HuH-7 (cell line): ENCODE measurements at regions not wholly inside any gene's neighbourhood (a gene's known extent, or its start where the extent isn't known, plus 50 kb on each side); places are given as distances from the start of the nearest gene placed in this dataset.

ENCODE experiments used
- DNase-seq: peaks from one replicate; pipeline ENCODE4 v3.0.0; 2011; ENCODE audit warnings: low spot score

DNA sequence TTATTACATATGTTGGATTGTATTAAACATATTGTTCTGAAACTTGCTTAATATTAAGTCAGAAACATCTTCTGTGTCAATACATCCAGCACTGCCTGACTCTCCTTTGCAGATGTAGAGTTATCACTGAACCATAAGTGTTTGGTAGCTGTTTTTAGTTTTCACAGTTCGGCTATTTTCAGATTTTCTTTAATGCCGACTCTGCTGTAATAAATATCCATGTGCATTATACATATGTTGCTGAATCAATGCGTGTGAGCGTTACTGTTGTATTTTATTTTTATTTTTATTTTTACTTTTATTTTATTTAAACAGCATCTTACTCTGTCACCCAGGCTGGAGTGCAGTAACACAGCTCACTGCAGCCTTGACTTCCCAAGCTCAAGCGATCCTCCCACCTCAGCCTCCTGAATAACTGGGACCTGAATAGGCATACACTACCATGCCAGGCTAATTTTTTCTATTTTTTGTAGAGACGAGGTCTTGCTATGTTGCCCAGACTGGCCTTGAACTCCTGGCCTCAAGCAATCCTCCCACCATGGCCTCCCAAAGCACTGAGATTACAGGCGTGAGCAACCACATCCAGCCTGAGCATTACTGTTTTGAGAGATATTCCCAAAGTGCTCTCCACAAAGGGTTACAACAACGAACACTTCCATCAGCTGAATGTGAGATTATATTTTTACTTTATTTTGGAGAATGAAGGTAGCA is 50.7 kb upstream of the NOCT start:
- DNase-seq = no peak

- no peak for DNase-seq
Observed at GRCh38 chr4:138963412-138963811, 52.2 kb upstream of the NOCT start.

GRCh38 chr4:138961664-138962063 is 53.9 kb upstream of the NOCT start:
- DNase-seq = no peak

DNA sequence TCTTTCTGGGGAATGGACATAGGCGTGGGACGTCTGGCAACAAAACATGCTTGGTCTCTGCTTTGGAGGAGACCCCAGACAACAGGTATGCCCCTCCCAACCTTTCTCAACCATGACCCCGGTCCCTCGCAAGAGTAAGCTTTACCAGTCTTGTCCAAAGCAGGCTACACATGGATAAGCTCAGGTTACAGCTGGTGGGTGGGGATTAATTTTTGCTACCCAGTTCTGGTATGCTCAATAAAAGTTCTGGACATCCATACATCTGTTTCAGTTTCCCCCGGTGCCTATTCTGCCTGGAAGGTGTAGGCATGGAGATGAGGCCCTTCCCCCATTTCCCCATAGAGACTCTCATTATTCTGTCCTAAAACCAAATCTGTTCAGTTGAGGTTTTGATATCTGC is 54.5 kb upstream of the NOCT start:
- DNase-seq = no peak

- DNase-seq = no peak
Observed at GRCh38 chr4:138960175-138960710, 55.3 kb upstream of the NOCT start.

GRCh38 chr4:138959097-138959815 is 56.3 kb upstream of the NOCT start:
- no peak for DNase-seq

DNA sequence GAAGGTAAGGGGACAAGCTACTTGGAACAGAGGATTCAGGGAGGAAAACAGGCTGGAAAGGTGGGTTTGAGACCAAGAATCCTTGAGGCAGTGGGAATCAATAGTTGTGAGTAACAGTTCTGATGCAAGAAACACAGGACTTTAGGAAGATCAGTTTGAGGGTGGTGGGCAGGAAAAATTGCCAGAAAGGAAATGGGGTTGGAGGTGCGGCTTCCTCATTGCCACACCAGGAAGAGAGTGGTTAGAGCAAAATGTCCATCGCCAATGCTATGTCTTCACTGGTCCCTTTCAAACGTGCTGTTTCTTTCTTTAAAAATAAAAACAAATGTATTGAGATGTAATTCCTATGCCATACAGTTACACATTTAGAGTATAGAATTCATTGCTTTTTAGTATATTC is 57.1 kb upstream of the NOCT start:
- no peak for DNase-seq

DNA sequence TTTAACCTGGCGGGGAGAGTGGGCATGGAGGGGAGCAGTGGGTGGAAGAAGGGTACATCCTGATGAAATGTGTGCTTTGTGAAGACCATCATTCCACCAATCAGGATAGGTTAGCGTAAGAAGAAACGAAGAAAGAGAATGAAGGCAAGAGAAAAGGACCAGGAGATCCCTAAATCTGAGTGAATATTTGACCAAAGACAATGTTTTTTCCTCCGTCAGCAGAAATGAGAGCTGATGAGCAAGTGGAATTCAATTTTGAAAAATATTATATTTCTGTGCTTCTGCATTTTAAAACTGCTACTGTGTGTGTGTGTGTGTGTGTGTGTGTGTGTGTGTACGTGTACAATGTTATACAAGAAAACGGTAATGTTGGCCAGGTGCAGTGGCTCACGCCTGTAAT is 58.3 kb upstream of the NOCT start:
- no peak for DNase-seq

- DNase-seq = no peak
Observed at GRCh38 chr4:138954428-138954827, 61.2 kb upstream of the NOCT start.

DNA sequence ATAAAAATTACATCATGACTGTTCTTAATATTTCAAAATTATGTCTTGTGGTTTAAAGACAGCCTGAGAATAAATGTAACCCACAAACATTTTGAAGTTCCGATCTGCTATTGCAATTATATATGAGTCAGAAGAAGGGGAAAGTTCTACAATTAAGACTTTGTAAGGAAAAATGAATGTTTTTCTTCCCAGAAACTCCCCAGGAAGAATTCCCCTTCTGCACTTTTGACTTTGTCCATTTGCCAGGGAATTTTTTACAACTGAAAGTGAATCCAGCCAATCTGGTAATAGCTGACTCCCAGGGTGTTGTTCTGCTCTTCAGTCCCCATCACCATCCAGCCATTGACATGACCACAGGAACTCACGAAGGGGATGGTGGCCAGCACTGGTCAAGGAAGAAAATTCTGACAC is 61.6 kb upstream of the NOCT start:
- no peak for DNase-seq

GRCh38 chr4:138952411-138952810 is 63.2 kb upstream of the NOCT start:
- DNase-seq = no peak

DNA sequence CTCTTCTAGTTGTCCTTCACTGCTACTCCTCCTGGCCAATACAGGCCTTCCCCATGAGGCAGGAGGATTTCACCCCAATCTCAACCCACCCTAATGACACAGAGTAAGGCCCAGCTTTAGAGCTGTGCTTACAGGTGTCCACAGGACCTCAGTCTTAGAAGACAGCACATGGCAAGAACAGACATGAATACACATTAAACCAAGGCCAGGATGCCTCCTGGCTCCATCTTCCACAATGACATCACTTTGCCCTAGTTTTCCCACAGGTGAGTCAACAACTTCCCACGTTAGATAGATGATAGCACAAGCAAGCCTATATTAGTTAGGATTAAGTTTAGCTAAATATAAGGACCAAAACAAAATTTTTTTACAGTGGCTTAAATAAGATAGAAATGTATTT is 63.8 kb upstream of the NOCT start:
- no peak for DNase-seq

- no peak for DNase-seq
Observed at GRCh38 chr4:138949866-138950265, 65.7 kb upstream of the NOCT start.

GRCh38 chr4:138948918-138949317 is 66.7 kb upstream of the NOCT start:
- no peak for DNase-seq

DNA sequence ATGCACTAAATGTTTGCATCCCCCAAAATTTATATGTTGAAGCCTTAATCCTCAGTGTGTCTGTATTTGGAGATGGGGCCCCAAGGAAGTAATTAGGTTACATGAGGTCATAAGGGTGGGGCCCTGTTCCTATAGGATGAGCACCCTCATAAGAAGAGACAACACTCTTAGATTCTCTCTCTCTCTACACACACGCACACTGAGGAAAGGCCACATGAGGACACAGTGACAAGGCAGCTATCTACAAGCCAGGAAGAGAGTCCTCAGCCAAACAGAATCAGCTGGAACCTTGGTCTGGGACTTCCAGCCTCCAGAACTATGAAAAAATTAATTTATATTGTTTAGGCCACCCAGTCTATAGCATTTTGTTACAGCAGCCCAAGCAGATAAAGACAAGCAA is 69.3 kb upstream of the NOCT start:
- no peak for DNase-seq

GRCh38 chr4:138945840-138946239 is 69.7 kb upstream of the NOCT start:
- no peak for DNase-seq

GRCh38 chr4:138945401-138945800 is 70.2 kb upstream of the NOCT start:
- no peak for DNase-seq

- no peak for DNase-seq
Observed at GRCh38 chr4:138943893-138944292, 71.7 kb upstream of the NOCT start.

DNA sequence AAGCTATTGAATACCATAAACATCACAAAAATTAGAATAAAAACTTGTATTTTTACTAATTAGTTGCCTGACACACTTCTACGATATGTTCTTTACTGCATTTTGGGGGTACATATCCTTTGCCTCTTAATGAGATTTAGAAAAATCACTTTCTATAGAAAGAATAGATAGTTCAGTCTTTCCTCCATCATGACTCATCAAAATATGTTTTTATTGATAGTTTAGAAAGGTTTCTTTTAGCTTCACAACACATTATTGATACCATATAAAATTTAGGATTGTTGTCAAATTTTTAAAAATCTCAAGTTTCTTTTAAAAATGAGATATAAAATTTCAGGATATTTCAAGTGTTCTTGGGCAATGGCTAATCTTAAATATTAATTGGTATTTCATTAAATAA is 74.5 kb upstream of the NOCT start:
- no peak for DNase-seq

DNA sequence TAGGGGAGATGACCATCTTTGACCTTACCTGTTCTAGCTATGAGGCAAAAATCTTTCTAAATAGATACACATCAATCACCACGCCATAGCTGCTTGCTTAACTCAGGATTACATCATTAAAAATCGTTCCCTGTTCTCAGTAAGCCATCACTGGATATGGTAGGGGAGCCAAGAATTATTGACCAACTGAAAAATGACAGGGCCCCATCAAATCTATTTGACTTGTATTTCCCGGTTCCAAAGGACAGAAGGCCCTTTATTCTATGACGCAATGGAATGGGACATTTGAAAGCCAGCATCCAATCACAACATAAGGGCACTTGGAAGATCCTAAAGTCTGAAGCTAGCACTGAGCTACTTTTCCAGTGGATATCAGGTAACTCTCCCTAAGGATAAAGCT is 75.6 kb upstream of the NOCT start:
- DNase-seq = peak; percentile 26

GRCh38 chr4:138938366-138938690 is 77.3 kb upstream of the NOCT start:
- DNase-seq = peak; percentile 25

DNA sequence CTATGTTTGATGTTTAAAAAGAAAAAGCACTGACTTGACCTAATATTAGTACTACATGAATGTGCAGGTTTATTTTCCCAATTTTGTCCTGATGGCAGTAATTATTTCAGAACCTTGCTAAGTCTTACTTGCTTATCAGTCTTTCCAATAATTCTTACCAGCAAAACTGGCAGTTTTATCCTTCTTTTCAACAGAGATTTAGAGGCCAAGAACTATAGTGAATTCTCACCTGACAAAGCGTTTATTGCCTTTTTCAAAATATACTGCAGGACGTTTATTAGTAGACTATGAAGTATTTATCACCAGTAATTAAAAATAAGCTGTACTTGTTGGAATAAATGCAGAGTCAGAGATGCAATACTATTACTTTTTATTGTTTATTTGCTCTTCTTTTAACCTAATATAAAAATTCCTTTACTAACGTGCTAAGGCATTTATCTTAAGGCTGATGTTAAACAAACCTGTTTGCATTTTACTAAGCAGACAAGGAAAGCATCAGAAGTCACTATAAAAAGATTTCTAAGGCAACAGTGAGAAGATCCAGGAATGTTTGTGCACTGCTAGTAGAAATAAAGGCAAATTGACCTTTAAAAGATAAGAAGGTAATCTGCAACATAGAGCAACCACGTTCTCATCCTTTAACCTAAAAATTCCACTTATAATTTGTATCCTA is 80.3 kb upstream of the NOCT start:
- DNase-seq = no peak

DNA sequence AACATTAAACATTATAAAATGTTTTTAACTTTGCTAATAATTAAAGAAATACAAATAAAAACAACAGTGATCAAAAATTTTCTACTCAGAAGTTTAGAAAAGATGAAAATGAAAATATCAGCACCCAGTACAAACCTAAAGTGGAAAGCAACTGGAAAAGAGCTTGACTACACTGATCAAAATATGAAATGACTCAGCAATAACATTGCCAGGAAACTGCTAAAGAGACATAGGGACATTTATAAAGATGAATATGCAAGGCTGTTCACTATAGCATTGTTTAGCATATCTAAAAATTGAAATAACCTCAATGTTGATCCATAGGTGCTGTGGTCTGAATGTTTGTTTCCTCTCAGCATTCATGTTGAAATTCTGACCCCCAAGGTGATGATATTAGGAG is 88.5 kb upstream of the NOCT start:
- no peak for DNase-seq
